ENCODE measurements at regions not wholly inside any gene's neighbourhood (a gene's known extent, or its start where the extent isn't known, plus 50 kb on each side); places are given as distances from the start of the nearest gene placed in this dataset.
A peak's percentile ranks its signal among the peaks of the same experiment; 100 is the strongest.

DNA sequence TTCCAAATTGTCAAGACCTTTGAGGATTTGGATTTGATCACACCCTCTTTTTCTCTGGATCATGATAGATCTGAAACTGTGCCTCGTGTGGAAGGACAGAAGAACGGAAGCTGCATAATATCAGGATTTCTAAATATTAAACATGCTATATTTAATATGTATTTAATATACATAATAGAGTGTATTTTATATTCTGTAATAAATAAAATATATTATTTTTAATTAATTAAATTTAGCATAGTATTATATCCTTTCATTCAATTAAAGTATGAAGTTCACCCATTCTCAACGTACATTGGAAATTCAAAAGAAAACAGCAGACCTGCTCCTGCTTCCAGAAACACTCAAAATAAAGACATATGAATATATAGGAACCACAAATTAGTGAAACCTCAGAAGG, 70.6 kb upstream of the GLIS3 start:
- DNase-seq: no peak
- TF ChIP-seq POLR2A (IDR thresholded peaks at IDR 0.05; ENCODE audit: low read length): no peak
- TF ChIP-seq GATA1 (IDR thresholded peaks at IDR 0.05; ENCODE audit: low read depth, low read length): no peak

DNA sequence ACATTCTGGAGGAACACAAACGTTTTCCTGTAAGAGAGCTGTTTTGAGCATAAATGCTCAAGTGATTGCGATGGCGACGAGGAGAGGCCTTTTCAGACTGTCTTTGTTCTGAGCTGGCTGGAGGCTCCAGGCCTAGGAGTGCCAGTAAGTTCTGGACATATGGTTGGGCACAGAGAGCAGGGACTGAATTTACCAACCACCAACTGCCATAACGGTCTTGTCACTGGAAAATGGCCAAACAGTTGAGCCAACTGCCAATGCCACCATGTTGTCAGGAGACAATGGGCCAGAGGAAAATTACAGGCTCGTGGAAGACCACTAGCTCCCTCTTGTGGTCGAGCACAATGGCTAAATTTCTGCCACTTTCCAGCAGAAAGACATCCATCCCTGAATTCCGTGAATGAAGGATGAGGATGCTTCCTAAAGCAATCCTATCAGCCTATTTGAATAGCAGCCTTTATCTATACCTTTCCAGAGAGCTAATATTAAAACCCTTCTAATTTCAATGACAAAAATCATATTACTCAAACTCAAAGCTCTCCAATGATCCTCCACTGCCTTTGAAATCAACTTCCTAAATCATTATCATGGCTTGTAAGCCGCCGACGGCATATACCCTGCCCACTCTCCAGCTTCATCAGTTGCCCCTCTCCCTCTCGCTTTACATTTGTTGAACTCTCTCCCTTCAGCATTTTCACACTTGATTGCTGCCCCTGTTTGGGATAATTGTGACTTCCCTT, 66.9 kb upstream of the GLIS3 start:
- TF ChIP-seq GATA1 (IDR thresholded peaks at IDR 0.05; ENCODE audit: low read depth, low read length): no peak
- TF ChIP-seq POLR2A (IDR thresholded peaks at IDR 0.05; ENCODE audit: low read length): no peak
- DNase-seq: peak; percentile 28 to 48

DNA sequence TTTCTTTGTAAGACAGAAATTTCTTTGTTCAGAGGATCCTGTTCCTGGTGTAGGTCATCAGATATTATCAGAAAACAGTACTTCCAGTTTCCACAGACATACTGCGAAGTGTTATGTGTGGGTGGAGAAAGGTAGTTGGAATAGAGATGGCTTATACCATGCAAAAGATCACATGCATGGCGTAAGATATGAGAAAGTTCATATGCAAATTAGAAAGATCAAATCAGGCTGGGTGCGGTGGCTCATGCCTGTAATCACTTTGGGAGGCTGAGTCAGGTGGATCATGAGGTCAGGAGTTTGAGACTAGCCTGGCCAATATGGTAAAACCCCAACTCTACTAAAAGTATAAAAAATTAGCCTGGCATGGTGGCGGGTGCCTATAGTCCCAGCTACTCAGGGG, 65.2 kb upstream of the GLIS3 start:
- TF ChIP-seq GATA1 (IDR thresholded peaks at IDR 0.05; ENCODE audit: low read depth, low read length) (no peak), POLR2A (IDR thresholded peaks at IDR 0.05; ENCODE audit: low read length) (no peak)
- no peak for DNase-seq

DNA sequence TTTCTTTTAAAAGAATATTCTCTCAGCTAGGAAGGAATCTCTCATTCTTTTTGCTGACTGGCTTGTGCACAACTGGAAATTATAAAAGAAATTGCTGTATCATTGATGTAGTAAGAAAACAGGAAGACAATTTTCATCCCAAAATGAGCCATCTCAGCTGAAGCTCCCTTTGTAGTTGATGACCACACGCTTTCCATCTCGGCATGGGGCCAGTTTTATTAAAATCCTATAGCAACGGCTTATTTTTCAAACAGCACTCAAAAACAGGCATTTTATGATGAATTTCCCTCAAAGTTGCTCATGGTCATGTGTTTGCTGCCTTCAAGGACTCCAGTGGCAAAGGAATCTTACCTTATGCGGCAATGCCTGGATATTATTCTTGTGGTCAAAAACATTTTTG, 62.4 kb upstream of the GLIS3 start:
- DNase-seq: no peak
- TF ChIP-seq POLR2A (IDR thresholded peaks at IDR 0.05; ENCODE audit: low read length): no peak
- TF ChIP-seq GATA1 (IDR thresholded peaks at IDR 0.05; ENCODE audit: low read depth, low read length): no peak

DNA sequence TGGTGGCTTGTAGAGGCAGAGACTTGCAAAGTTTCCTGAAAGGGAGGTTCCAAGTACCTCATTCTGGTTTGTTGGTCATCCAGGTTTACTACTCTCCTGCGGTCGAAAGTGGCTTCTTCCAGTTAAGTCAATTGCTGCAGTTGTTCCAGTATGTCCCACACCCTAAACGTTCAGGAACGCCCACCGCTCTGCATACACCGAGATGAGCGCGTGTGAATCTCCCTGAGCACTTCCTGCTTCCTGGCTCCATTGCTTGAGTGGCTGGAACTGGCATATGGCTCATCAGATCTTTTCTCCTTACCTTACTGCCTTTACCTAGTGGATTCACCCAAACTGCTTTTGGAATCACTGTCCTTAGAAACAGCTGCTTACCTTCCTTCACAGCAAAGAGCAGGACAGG, 59.1 kb upstream of the GLIS3 start:
- no peak for TF ChIP-seq GATA1 (IDR thresholded peaks at IDR 0.05; ENCODE audit: low read depth, low read length)
- no peak for TF ChIP-seq POLR2A (IDR thresholded peaks at IDR 0.05; ENCODE audit: low read length)

DNA sequence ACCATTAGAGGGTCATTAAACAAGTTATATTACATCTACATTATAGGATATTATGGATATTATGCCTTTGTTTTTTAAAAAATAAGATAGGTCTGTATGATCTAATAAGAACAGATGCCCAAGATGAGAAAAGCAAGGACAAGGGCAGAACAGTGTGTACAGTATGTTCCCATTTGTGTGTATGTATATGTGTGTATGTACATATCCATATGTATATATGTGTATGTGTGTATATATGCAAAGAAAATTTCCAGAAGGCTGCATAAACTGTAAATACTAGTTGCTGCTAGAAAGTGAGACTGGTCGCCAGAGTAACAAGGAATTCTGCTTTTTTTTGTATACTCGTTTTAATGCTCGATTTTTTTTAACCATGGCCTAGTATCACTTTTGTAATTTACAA, 58.1 kb upstream of the GLIS3 start:
- TF ChIP-seq POLR2A (IDR thresholded peaks at IDR 0.05; ENCODE audit: low read length) (no peak), GATA1 (IDR thresholded peaks at IDR 0.05; ENCODE audit: low read depth, low read length) (no peak)
- no peak for DNase-seq

More for the DNA sequence above, 59.1 kb upstream of the GLIS3 start:
- DNase-seq: no peak

DNA sequence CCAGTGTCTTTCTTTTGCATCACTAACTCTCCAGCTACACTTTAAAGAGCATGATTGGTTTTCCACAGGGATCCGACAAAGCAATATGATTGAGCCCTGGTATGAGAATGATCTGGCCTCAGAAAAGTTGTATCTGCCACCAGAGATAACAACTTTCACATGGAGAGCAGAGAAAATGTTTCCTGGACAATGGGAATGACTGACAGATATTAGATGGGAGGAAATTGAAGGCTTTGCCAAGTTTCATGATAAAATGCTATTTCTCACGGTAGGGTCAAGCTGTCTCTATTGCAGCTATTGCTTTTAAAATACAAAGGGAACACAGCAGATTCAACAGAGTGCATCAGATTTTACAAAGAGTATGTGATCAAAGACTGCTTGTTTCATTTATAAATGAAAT, 56.4 kb upstream of the GLIS3 start:
- no peak for TF ChIP-seq POLR2A (IDR thresholded peaks at IDR 0.05; ENCODE audit: low read length)
- TF ChIP-seq GATA1 (IDR thresholded peaks at IDR 0.05; ENCODE audit: low read depth, low read length): no peak
- DNase-seq: no peak

DNA sequence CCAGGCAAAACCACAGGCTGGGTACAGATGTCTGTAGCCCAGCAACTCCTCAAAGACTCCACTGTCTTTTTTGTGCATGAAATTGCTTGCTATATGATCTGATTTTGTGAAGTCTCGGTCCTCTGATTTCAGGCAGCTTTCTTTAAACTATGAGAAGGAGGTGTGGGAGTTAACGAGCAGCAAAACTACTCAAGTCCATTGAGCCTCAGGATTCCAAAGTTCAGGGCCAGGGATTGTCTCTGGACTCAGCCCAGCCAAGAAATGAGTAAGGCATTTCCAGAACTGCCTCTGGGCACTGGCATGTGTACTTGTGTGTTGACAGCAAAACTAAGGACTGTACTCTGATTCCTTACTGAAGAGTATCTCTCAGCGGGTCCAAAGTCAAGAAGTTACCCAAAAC, 53.4 kb upstream of the GLIS3 start:
- no peak for DNase-seq
- TF ChIP-seq POLR2A (IDR thresholded peaks at IDR 0.05; ENCODE audit: low read length) (no peak), GATA1 (IDR thresholded peaks at IDR 0.05; ENCODE audit: low read depth, low read length) (no peak)

DNA sequence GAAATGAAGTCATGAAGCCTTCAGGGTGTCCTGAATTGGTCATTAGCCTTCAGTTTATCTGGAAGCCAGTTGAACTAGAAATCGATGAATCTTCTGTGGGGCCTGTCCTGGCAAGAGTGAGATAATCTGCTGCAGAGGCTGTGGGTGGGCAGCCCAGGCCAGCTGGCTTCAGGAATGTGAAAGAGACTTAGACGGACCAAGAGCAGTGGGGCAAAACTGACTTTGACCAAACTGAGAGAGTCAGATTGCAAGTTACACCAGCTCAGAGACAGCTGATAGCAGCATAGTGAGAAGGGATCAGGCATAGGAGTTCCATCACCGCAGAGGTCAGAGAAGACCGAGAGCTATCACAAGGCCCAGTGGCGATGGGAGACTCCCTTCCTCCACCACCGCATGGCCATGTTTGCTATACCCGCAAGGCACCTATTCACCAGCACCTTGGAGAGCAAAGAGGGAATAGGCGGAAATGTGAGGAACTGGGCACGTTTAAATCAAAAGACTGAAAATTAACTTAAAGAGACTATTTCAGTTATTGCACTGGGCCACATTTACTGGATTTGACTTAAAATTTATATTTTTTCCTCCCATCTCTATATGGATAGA, 50.0 kb upstream of the GLIS3 start:
- TF ChIP-seq POLR2A (IDR thresholded peaks at IDR 0.05; ENCODE audit: low read length) (no peak), GATA1 (IDR thresholded peaks at IDR 0.05; ENCODE audit: low read depth, low read length) (no peak)
- DNase-seq: no peak

Measured in erythroblast (primary cell).